Endothelial cell of umbilical vein (primary cell): ENCODE measurements at regions not wholly inside any gene's neighbourhood (a gene's known extent, or its start where the extent isn't known, plus 50 kb on each side); places are given as distances from the start of the nearest gene placed in this dataset.

Source experiments
- BruUV-seq: library from RNA; stranded (reverse); fragments of 400-500 nt; replicated peaks from 2 replicates; lab custom pipeline; 2021; lab: Mats Ljungman, UMichigan
- CTCF ChIA-PET: fragments of 300-600, 350-600 bp; sonication (Branson Sonifier 250); formaldehyde crosslinking; loops from one replicate; lab custom pipeline; 2021; ENCODE audit warnings: antibody characterized with exemption, inconsistent platforms; lab: Charles Lee
- POLR2A ChIA-PET: fragments of 300-600, 350-600 bp; sonication (Branson Sonifier 250); formaldehyde crosslinking; loops from one replicate; lab custom pipeline; 2021; ENCODE audit warnings: antibody characterized with exemption, inconsistent platforms; lab: Charles Lee
- DNase-seq: peaks from one replicate; pipeline ENCODE4 v3.0.0-alpha.2; 2011; ENCODE audit warnings: low read depth, low spot score
- FAIRE-seq: peaks from 2 replicates; lab custom pipeline; 2011; peaks lifted over from hg19 to GRCh38; lab: Jason Lieb, UNC
- H2AFZ ChIP-seq: 2 replicates; pipeline ENCODE4 v1.6.0; 2012; ENCODE audit warnings: low read depth, low read length, control low read depth, inconsistent platforms
- H3K27ac ChIP-seq: 2 replicates; pipeline ENCODE4 v1.5.1; 2011; ENCODE audit warnings: low read depth, mild to moderate bottlenecking, control low read depth, low read length, moderate library complexity; ENCODE audit not compliant: insufficient read depth
- H3K27me3 ChIP-seq, 2 experiments: 2 replicates each; pipeline versions ENCODE4 v1.6.0 to v1.6.1; 2011; ENCODE audit warnings: low read length in 2 of 2, mixed read lengths in 1 of 2; ENCODE audit not compliant: control insufficient read depth in 2 of 2, insufficient read depth in 2 of 2
- H3K36me3 ChIP-seq, 2 experiments: 2 replicates in 1 of 2; 3 replicates in 1 of 2; pipeline ENCODE4 v1.5.1; 2011; ENCODE audit warnings: low read length in 2 of 2, mild to moderate bottlenecking in 1 of 2, moderate library complexity in 1 of 2; ENCODE audit not compliant: control insufficient read depth in 2 of 2, insufficient read depth in 2 of 2; ENCODE audit errors: extremely low read depth in 1 of 2
- H3K4me1 ChIP-seq: 3 replicates; pipeline ENCODE4 v1.5.1; 2011; ENCODE audit warnings: mild to moderate bottlenecking, low read length; ENCODE audit not compliant: control insufficient read depth, insufficient read depth; ENCODE audit errors: extremely low read depth
- H3K4me2 ChIP-seq: 2 replicates; pipeline ENCODE4 v1.6.1; 2011; ENCODE audit warnings: low read length, control low read depth, mixed read lengths; ENCODE audit not compliant: insufficient read depth
- H3K4me3 ChIP-seq, 3 experiments: fragments of 200-600 bp in 1 of 3; sonication (generic), shearing (Covaris generic) in 1 of 3; replicated peaks in 1 of 3; 2 replicates each; pipeline ENCODE4 v1.5.1; 2011 to 2016; ENCODE audit warnings: control low read depth in 3 of 3, low read length in 3 of 3, mild to moderate bottlenecking in 2 of 3, inconsistent platforms in 1 of 3, low read depth in 1 of 3, moderate library complexity in 1 of 3; ENCODE audit not compliant: insufficient read depth in 1 of 3
- H3K79me2 ChIP-seq: 2 replicates; pipeline ENCODE4 v1.6.0; 2012; ENCODE audit warnings: low read length, inconsistent platforms; ENCODE audit not compliant: control insufficient read depth, insufficient read depth
- H3K9ac ChIP-seq: replicated peaks from 2 replicates; pipeline ENCODE3; 2011; ENCODE audit warnings: low read length, control low read depth; ENCODE audit not compliant: insufficient read depth; ENCODE audit errors: extremely low read depth
- H3K9me1 ChIP-seq: replicated peaks from 3 replicates; pipeline ENCODE4 v1.6.0; 2011; ENCODE audit warnings: mild to moderate bottlenecking, low read length; ENCODE audit not compliant: control insufficient read depth, insufficient read depth; ENCODE audit errors: extremely low read depth
- H3K9me3 ChIP-seq: replicated peaks from 2 replicates; pipeline ENCODE4 v1.5.1; 2012; ENCODE audit warnings: low read length, inconsistent platforms; ENCODE audit not compliant: control insufficient read depth, insufficient read depth
- H4K20me1 ChIP-seq: replicated peaks from 2 replicates; pipeline ENCODE3; 2011; ENCODE audit warnings: mild to moderate bottlenecking, low read length; ENCODE audit not compliant: control insufficient read depth, insufficient read depth; ENCODE audit errors: extremely low read depth
- EZH2 ChIP-seq: IDR thresholded peaks from 2 replicates; pipeline ENCODE4 v1.6.1; 2012; ENCODE audit warnings: borderline replicate concordance, low read depth, mild to moderate bottlenecking, moderate library complexity, low read length, inconsistent platforms; ENCODE audit not compliant: severe bottlenecking
- FOS ChIP-seq: IDR thresholded peaks from 2 replicates; pipeline ENCODE4 v1.6.1; 2011; ENCODE audit warnings: mild to moderate bottlenecking, low read length, moderate library complexity, borderline replicate concordance; ENCODE audit not compliant: insufficient read depth
- GATA2 ChIP-seq: IDR thresholded peaks from 2 replicates; pipeline ENCODE4 v1.7.0; 2011; ENCODE audit warnings: low read depth, mild to moderate bottlenecking, moderate library complexity, mixed read lengths, low read length; ENCODE audit not compliant: insufficient read length, insufficient read depth
- JUN ChIP-seq: IDR thresholded peaks from 2 replicates; pipeline ENCODE4 v1.6.1; 2011; ENCODE audit warnings: borderline replicate concordance, low read depth; ENCODE audit not compliant: insufficient read length, insufficient read depth
- MYC ChIP-seq: IDR thresholded peaks from one replicate; pipeline ENCODE4 v1.6.1; 2011; ENCODE audit warnings: mild to moderate bottlenecking, low read depth, low read length
- POLR2A ChIP-seq: IDR thresholded peaks from 2 replicates; pipeline ENCODE4 v1.6.1; 2012; ENCODE audit warnings: low read depth, mild to moderate bottlenecking, control low read depth, low read length
- POLR2AphosphoS5 ChIP-seq: IDR thresholded peaks from 2 replicates; pipeline ENCODE4 v1.6.1; 2012; ENCODE audit warnings: low read depth, mild to moderate bottlenecking, control low read depth, low read length, moderate library complexity; ENCODE audit not compliant: insufficient read depth
- dilution Hi-C: fragments of 300-500 bp; cut with MboI; formaldehyde crosslinking; loops from one replicate; pipeline ENCODE4 v1.15.0; 2019; ENCODE audit warnings: low sequenced_read_pairs; ENCODE audit not compliant: extremely low pct_ligation_motif_present
- intact Hi-C: fragments of 100-400 bp; cut with micrococcal nuclease; formaldehyde crosslinking; loops from one replicate; pipeline ENCODE4 v1.10.0; 2022
- TF ChIP-seq, protein P1 (sequence below), 2 donors: IDR thresholded peaks; 1 replicate in 1 of 2; 2 replicates in 1 of 2; pipeline ENCODE4 v1.5.1; 2011; ENCODE audit warnings: low read length in 2 of 2, mild to moderate bottlenecking in 2 of 2, moderate library complexity in 2 of 2, control low read depth in 1 of 2, inconsistent platforms in 1 of 2, low read depth in 1 of 2; ENCODE audit not compliant: insufficient read depth in 1 of 2; ENCODE audit errors: extremely low read depth in 1 of 2
- TF ChIP-seq, protein P2 (sequence below): IDR thresholded peaks from 2 replicates; pipeline ENCODE4 v1.6.1; 2011; ENCODE audit not compliant: insufficient read depth, insufficient read length

DNA sequence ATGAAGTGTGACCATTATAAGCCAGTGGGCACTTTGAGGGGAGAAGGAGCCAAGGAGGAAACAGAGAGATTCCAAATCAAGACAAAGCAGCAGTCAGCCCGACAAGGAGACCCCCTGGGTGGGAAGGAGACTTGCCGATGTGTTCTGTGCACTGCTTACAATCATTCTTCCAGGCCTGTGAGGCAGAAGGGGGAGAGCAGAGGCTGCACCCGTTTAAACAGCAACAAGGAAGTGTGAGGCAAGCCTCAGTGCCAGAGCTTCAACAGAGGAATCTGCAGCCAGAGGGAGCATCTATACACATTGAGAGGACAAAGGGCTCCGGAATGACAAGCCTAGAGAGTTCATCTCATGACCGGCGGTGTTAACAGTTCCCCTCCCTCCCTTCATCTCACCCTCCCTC lies 121.1 kb downstream of the NXPE2 start:
- H3K9me3 ChIP-seq, result no peaks in the 10 kb centered on the region
- H2AFZ ChIP-seq, result no peak overlapping the region
- no peak for TF ChIP-seq FOS
- no peak overlapping the region for H3K4me2 ChIP-seq
- H3K4me3 ChIP-seq, result no peak overlapping the region
- ChIA-PET POLR2A (no interaction called here), CTCF (no interaction called here)
- no peak for DNase-seq
- dilution Hi-C loops (no loop called here), intact Hi-C loops (no loop called here)
- peaks cover 3 to 6% of the 10 kb centered on the region in 2 experiments for H3K27me3 ChIP-seq
- no peak for FAIRE-seq
- no peaks in the 10 kb centered on the region for H4K20me1 ChIP-seq
- no peak overlapping the region for H3K9ac ChIP-seq
- peaks cover 12% of the 10 kb centered on the region for H3K4me1 ChIP-seq
- H3K27ac ChIP-seq, result no peak overlapping the region
- BruUV-seq, result no TSS peak
- H3K9me1 ChIP-seq, result no peaks in the 10 kb centered on the region
- H3K36me3 ChIP-seq, result no peaks in the 10 kb centered on the region
- no peaks in the 10 kb centered on the region for H3K79me2 ChIP-seq

DNA sequence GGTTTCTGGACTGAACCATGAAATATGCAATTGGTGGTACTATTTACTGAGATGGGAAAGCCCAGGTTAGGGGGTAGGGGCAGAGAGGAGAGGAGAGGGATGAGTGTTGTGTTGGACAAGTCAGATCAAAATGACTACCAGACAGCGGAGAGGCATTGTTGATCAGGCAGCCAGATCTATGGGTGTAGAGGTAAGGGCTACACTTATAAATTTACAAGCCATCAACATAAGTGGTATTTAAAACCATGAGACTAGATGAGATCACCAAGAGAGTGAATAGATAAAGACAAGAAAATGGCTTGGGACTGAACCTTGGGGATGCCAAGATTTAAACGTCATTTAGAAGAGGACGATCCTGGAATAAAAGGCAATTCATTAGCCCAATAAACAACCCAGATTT lies 123.4 kb downstream of the NXPE2 start:
- FAIRE-seq (no peak), DNase-seq (no peak)
- Histone ChIP-seq H2AFZ (no peak overlapping the region), H4K20me1 (no peaks in the 10 kb centered on the region), H3K9me1 (no peaks in the 10 kb centered on the region), H3K27ac (no peak overlapping the region), H3K9me3 (no peaks in the 10 kb centered on the region), H3K4me2 (no peak overlapping the region), H3K27me3 (peaks cover 3 to 6% of the 10 kb centered on the region in 2 experiments), H3K4me3 (no peak overlapping the region), H3K9ac (no peak overlapping the region), H3K36me3 (no peaks in the 10 kb centered on the region), H3K4me1 (peaks cover 6% of the 10 kb centered on the region), H3K79me2 (no peaks in the 10 kb centered on the region)
- dilution Hi-C loops (no loop called here), intact Hi-C loops (no loop called here)
- CTCF ChIA-PET, result no interaction called here
- BruUV-seq, result no TSS peak
- POLR2A ChIA-PET, result no interaction called here
- TF ChIP-seq POLR2AphosphoS5, result no peak
- no peak for TF ChIP-seq GATA2
- TF ChIP-seq, protein P1, sequence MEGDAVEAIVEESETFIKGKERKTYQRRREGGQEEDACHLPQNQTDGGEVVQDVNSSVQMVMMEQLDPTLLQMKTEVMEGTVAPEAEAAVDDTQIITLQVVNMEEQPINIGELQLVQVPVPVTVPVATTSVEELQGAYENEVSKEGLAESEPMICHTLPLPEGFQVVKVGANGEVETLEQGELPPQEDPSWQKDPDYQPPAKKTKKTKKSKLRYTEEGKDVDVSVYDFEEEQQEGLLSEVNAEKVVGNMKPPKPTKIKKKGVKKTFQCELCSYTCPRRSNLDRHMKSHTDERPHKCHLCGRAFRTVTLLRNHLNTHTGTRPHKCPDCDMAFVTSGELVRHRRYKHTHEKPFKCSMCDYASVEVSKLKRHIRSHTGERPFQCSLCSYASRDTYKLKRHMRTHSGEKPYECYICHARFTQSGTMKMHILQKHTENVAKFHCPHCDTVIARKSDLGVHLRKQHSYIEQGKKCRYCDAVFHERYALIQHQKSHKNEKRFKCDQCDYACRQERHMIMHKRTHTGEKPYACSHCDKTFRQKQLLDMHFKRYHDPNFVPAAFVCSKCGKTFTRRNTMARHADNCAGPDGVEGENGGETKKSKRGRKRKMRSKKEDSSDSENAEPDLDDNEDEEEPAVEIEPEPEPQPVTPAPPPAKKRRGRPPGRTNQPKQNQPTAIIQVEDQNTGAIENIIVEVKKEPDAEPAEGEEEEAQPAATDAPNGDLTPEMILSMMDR (IDR thresholded peaks at IDR 0.05; ENCODE audit: extremely low read depth in 1 of 2, insufficient read depth in 1 of 2, low read depth in 1 of 2, low read length in 2 of 2), result no peak
- no peak for TF ChIP-seq FOS
- TF ChIP-seq MYC, result no peak
- no peak for TF ChIP-seq JUN
- no peak for TF ChIP-seq EZH2
- no peak for TF ChIP-seq POLR2A
- TF ChIP-seq, protein P2, sequence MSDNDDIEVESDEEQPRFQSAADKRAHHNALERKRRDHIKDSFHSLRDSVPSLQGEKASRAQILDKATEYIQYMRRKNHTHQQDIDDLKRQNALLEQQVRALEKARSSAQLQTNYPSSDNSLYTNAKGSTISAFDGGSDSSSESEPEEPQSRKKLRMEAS, result no peak
